ENCODE measurements at regions not wholly inside any gene's neighbourhood (a gene's known extent, or its start where the extent isn't known, plus 50 kb on each side); places are given as distances from the start of the nearest gene placed in this dataset.
"Not testable (repeated sequence)": the region's sequence is repeated elsewhere in the genome, so short reads cannot be mapped to it uniquely, and the experiment has no call there.

- DNase-seq (ENCODE audit: low read depth): peak; percentile 91
Observed at GRCh38 chr6:111925296-111925695, 52.0 kb upstream of the FYN start.

GRCh38 chr6:111926731-111927302, 53.6 kb upstream of the FYN start:
- DNase-seq (ENCODE audit: low read depth): no peak

- no peak for DNase-seq (ENCODE audit: low read depth)
Observed at GRCh38 chr6:111927321-111927720, 54.1 kb upstream of the FYN start.

GRCh38 chr6:111928139-111928538, 54.9 kb upstream of the FYN start:
- no peak for DNase-seq (ENCODE audit: low read depth)

- not testable (repeated sequence) for DNase-seq (ENCODE audit: low read depth)
Observed at GRCh38 chr6:111934611-111935010, 61.4 kb upstream of the FYN start.

- DNase-seq (ENCODE audit: low read depth): no peak
Observed at GRCh38 chr6:111936718-111937117, 63.5 kb upstream of the FYN start.

GRCh38 chr6:111938710-111939109, 65.5 kb upstream of the FYN start:
- DNase-seq (ENCODE audit: low read depth): peak; percentile 77

- DNase-seq (ENCODE audit: low read depth): no peak
Observed at GRCh38 chr6:111939902-111940301, 66.7 kb upstream of the FYN start.

- DNase-seq (ENCODE audit: low read depth): no peak
Observed at GRCh38 chr6:111940801-111941200, 67.5 kb upstream of the FYN start.

- DNase-seq (ENCODE audit: low read depth): no peak
Observed at GRCh38 chr6:111941686-111942330, 68.6 kb upstream of the FYN start.

- DNase-seq (ENCODE audit: low read depth): no peak
Observed at GRCh38 chr6:111942561-111942960, 69.3 kb upstream of the FYN start.

- DNase-seq (ENCODE audit: low read depth): no peak
Observed at GRCh38 chr6:111943266-111943665, 70.0 kb upstream of the FYN start.

GRCh38 chr6:111943726-111944125, 70.5 kb upstream of the FYN start:
- DNase-seq (ENCODE audit: low read depth): no peak

- DNase-seq (ENCODE audit: low read depth): no peak
Observed at GRCh38 chr6:111944541-111944940, 71.3 kb upstream of the FYN start.

- no peak for DNase-seq (ENCODE audit: low read depth)
Observed at GRCh38 chr6:111949546-111949945, 76.3 kb upstream of the FYN start.

- DNase-seq (ENCODE audit: low read depth): not testable (repeated sequence)
Observed at GRCh38 chr6:111949984-111950383, 76.7 kb upstream of the FYN start.

GRCh38 chr6:111950661-111951496, 77.6 kb upstream of the FYN start:
- peak; percentile 35 for DNase-seq (ENCODE audit: low read depth)

GRCh38 chr6:111951497-111952085, 78.3 kb upstream of the FYN start:
- no peak for DNase-seq (ENCODE audit: low read depth)

- no peak for DNase-seq (ENCODE audit: low read depth)
Observed at GRCh38 chr6:111952274-111952673, 79.0 kb upstream of the FYN start.

- DNase-seq (ENCODE audit: low read depth): peak; percentile 14
Observed at GRCh38 chr6:111952821-111953540, 79.7 kb upstream of the FYN start.

- DNase-seq (ENCODE audit: low read depth): no peak
Observed at GRCh38 chr6:111956098-111956497, 82.8 kb upstream of the FYN start.

All from M059J (cell line).